CD4-positive, alpha-beta T cell treated with Interleukin-17A for 4 hours (primary cell): ENCODE measurements at regions not wholly inside any gene's neighbourhood (a gene's known extent, or its start where the extent isn't known, plus 50 kb on each side); places are given as distances from the start of the nearest gene placed in this dataset.
"Not testable (repeated sequence)": the region's sequence is repeated elsewhere in the genome, so short reads cannot be mapped to it uniquely, and the experiment has no call there.

ENCODE experiments used
- DNase-seq: peaks from one replicate; pipeline ENCODE4 v3.0.0-alpha.2; 2020; ENCODE audit warnings: mixed read lengths

GRCh38 chr2:21728133-21728532 is 604.4 kb downstream of the TDRD15 start:
- DNase-seq: no peak

GRCh38 chr2:21730141-21730540 is 606.4 kb downstream of the TDRD15 start:
- DNase-seq: no peak

GRCh38 chr2:21740484-21740883 is 616.7 kb downstream of the TDRD15 start:
- no peak for DNase-seq

GRCh38 chr2:21746499-21746898 is 622.7 kb downstream of the TDRD15 start:
- no peak for DNase-seq

- no peak for DNase-seq
Observed at GRCh38 chr2:21748501-21748900, 624.7 kb downstream of the TDRD15 start.

GRCh38 chr2:21754164-21754788 is 630.5 kb downstream of the TDRD15 start:
- no peak for DNase-seq

GRCh38 chr2:21757805-21758430 is 634.1 kb downstream of the TDRD15 start:
- DNase-seq: no peak

GRCh38 chr2:21759819-21760218 is 636.1 kb downstream of the TDRD15 start:
- no peak for DNase-seq

- no peak for DNase-seq
Observed at GRCh38 chr2:21761361-21761760, 637.6 kb downstream of the TDRD15 start.

- no peak for DNase-seq
Observed at GRCh38 chr2:21763501-21763900, 639.7 kb downstream of the TDRD15 start.

- no peak for DNase-seq
Observed at GRCh38 chr2:21770787-21771186, 647.0 kb downstream of the TDRD15 start.

GRCh38 chr2:21772624-21773023 is 648.9 kb downstream of the TDRD15 start:
- DNase-seq: no peak

GRCh38 chr2:21773168-21773567 is 649.4 kb downstream of the TDRD15 start:
- no peak for DNase-seq

GRCh38 chr2:21774691-21775368 is 651.1 kb downstream of the TDRD15 start:
- no peak for DNase-seq

GRCh38 chr2:21779786-21780185 is 656.0 kb downstream of the TDRD15 start:
- no peak for DNase-seq

GRCh38 chr2:21781962-21782361 is 658.2 kb downstream of the TDRD15 start:
- DNase-seq: no peak

GRCh38 chr2:21782866-21783265 is 659.1 kb downstream of the TDRD15 start:
- DNase-seq: no peak

- DNase-seq: no peak
Observed at GRCh38 chr2:21787941-21788340, 664.2 kb downstream of the TDRD15 start.

GRCh38 chr2:21790311-21790710 is 666.5 kb downstream of the TDRD15 start:
- not testable (repeated sequence) for DNase-seq

- DNase-seq: no peak
Observed at GRCh38 chr2:21792571-21792970, 668.8 kb downstream of the TDRD15 start.

GRCh38 chr2:21793461-21793860 is 669.7 kb downstream of the TDRD15 start:
- DNase-seq: no peak

GRCh38 chr2:21794611-21795010 is 670.8 kb downstream of the TDRD15 start:
- no peak for DNase-seq

- DNase-seq: no peak
Observed at GRCh38 chr2:21800356-21800755, 676.6 kb downstream of the TDRD15 start.

GRCh38 chr2:21803550-21803949 is 679.8 kb downstream of the TDRD15 start:
- no peak for DNase-seq
